ENCODE measurements at regions not wholly inside any gene's neighbourhood (a gene's known extent, or its start where the extent isn't known, plus 50 kb on each side); places are given as distances from the start of the nearest gene placed in this dataset.
A peak's percentile ranks its signal among the peaks of the same experiment; 100 is the strongest.

- DNase-seq, result no peak
These were observed 286.8 kb downstream of the HACE1 start for GRCh38 chr6:104572901-104573300.

DNA sequence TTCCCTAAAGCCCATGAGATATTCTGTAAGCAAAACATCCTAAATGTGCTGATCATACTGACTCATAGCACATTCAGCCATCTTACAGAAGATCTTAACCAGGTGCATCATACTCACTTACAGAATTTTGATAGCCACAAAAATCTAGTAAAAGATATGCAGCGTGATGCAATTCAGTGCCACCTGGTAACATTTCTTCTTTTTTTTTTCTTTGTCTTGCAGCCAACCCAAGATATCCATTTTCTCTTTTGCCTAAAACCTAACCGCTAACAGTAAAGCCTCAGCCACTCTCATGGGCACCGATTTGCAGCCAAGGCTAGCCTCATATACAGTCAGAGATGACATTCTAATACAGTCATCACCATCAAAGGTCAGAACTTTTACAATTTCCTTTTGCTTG lies 293.3 kb downstream of the HACE1 start:
- no peak for DNase-seq

GRCh38 chr6:104563306-104563705 lies 296.4 kb downstream of the HACE1 start:
- DNase-seq, result no peak

DNA sequence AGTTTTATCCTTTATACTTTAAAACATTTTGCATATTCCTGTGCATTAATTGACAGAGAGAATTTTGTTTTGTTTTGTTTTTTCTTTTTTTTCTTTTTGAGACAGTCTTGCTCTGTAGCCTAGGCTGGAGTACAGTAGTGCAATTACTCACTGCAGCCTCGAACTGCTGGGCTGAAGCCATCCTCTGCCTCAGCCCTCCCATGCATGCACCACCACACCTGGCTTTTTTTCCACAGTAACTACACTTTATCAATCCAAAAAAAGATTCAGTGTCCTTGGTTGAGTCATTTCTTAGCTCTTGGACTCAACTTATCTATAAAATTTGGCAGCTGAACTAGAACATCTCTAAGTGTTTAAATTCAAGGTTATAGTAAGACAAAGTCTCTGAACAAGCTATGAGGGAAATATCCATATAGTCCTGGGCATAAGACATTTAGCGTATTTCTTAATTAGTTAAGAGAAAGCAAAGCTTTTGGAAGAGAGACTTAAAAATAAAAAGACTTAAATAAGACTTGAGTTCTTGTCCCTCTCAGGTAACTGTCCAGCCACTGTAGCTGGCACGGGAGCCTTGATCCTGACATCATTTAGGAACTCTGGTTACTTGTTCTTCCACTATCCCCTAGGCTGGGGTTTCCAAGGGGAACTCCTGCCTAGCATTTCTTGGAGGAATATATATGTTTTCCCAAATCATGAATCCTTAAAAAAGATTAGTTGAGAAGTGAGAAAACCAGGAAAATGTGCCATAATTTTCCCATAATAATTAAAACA lies 300.1 kb downstream of the HACE1 start:
- no peak for DNase-seq

- no peak for DNase-seq
These were observed 301.0 kb downstream of the HACE1 start for GRCh38 chr6:104558746-104559145.

GRCh38 chr6:104548297-104548696 lies 311.4 kb downstream of the HACE1 start:
- no peak for DNase-seq

GRCh38 chr6:104541411-104541810 lies 318.3 kb downstream of the HACE1 start:
- no peak for DNase-seq

- no peak for DNase-seq
These were observed 319.0 kb downstream of the HACE1 start for GRCh38 chr6:104540743-104541142.

- no peak for DNase-seq
These were observed 320.5 kb downstream of the HACE1 start for GRCh38 chr6:104539173-104539572.

- DNase-seq, result no peak
These were observed 321.8 kb downstream of the HACE1 start for GRCh38 chr6:104537872-104538271.

DNA sequence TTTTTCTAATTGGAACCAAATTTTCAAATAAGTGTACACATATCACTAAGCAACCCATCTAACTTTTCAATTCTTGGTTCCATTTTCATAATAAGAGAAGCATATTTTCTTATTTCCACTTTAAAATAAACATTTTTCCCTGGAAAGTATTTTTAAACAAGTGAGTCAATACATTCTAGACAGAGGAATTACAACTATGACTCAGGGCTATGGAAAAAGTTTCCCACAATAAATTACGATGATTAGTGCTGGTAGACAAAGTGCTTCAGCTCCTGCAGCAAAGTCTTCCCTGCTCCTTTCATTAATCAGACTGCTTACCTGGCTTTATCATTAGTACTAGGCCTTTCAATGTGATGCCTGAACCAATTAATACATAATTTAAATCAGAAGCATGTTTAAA lies 322.5 kb downstream of the HACE1 start:
- DNase-seq, result no peak

GRCh38 chr6:104532462-104532861 lies 327.3 kb downstream of the HACE1 start:
- DNase-seq, result no peak

DNA sequence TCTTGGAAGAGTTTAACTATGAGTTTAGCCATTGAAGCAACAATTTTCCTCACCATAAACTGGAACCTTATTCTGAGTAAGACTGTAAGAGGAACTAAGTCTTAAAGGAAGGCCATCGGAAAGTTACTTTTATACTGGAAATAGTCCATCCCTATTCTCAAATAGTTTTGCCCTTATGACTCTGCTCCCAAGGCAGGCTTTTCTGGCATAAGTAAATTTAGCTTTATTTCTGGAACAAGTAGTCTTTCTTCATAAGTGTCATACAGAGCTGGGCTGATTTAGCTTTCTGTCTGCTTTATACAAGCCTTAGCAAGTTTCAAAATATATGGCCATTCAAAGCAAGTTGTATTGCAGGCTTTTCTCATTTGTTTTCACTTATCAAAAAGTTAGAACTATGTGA lies 328.1 kb downstream of the HACE1 start:
- no peak for DNase-seq

DNA sequence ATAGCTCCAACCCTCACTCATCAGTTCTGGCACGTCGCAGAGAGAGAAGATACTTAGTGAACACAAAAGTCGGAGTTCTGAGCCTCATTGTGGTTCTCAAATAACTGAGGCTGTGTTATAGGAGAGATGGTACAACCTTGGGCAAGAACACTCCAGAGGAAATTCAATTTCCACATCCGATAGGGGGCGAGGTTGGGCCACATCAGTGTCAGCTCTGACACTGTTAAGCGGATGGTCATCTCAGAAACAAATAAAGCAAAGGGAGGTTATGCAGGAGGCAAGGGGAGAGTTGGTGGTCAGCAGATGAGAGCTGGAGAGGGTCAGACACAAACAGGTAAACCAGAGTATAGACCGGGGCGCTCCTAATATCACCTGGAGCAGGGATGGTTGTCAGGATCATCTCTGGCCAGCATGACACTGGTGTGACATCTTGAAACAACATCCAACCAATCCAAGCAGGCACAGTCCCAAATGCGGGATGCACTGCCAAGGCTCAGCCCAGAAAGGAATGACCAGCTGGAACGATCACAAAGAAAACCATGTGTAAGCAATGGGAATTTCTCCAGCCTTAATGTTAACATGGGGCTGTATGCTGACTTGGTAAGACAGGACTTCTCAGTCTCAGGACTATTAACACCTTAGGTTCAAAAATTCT lies 331.8 kb downstream of the HACE1 start:
- no peak for DNase-seq

- DNase-seq, result no peak
These were observed 332.4 kb downstream of the HACE1 start for GRCh38 chr6:104527311-104527710.

- DNase-seq, result no peak
These were observed 333.3 kb downstream of the HACE1 start for GRCh38 chr6:104526376-104526775.

DNA sequence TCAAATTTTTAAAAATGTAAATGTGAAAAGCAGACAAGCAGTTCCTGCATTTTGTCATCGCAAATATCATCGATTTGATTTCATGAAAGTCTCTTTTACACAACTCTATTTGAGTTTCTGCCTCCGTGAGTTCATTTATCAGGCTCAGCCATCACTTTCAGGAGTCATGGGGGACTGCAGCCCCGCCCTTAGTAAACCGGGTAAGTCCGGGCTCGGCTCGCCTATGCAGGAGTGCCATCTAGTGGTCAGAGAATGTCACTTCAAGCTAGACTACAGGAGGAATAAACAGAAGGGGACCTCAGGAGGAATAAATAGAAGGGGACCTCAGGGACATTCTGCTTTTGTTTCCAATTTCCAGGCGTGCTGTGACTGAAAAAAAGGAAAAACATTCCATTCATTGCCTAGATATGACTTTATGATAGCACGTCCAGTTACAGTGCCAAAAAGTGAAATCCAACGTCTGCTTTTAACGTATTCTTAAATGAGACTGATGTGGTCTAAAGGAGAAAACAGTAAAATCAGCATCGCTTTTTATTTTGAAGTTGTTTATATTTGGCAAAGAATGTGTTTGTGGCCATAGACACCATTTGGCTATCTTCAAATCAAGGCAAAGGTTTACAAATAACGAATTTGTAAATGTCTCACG lies 333.9 kb downstream of the HACE1 start:
- peak in 3 of 4 experiments; percentile 1 to 14 (median 2) for DNase-seq

- DNase-seq, result no peak
These were observed 337.2 kb downstream of the HACE1 start for GRCh38 chr6:104522533-104522932.

DNA sequence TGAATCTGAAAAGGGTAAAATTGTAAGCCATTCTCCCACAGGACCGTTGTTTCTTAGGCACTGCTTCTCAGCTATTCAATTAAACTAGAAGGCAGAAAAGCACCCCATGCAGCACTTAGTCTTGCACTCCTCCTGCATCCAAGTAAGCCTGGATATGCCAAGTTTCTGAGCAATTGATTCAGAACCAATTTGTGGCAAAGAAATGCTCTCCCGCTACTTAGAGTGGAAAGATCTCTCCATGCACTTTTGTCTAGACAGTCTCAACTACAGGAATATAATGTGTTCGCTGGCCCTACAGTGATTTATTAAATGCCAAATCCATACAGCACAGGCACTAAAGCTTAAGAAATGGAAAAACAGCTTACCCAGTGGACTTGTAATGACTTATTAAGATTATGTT lies 338.5 kb downstream of the HACE1 start:
- no peak for DNase-seq

DNA sequence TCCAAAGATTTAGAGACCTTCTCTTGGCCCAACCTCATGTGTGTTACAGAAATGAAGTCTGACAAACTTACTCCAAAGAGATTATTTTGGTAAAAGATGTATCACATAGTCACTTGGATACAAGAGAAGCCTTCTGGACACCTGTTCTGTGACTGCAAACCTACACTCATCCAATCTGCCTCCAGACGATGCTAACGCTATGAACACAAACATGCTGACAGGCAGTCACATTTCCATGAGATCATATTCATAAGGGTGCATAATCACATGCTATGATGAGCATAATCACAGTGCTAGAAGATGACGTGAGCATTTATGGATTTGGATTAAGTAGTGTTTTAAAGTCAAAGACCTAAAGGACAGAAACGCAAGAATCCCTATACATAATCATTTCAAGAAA lies 340.2 kb downstream of the HACE1 start:
- DNase-seq, result no peak

DNA sequence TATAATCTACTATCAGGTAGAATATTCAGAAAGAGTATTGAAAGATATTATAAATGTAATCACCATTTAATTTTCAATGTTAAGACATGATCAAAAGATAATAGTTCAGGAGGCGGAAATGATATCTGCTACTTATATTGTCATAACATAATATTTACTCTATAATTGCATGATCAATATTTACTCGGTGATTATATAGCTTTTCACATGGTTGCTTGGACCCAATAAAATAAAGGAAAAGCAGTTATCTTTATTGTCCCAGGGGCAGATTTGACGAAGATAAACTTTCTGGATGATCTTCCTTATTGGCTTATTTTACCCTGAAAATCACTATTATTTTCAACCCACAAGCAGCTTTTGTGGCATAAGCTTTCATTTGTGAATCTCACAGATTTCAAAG lies 350.4 kb downstream of the HACE1 start:
- no peak for DNase-seq

- no peak for DNase-seq
These were observed 353.3 kb downstream of the HACE1 start for GRCh38 chr6:104506429-104506828.

GRCh38 chr6:104505838-104506237 lies 353.9 kb downstream of the HACE1 start:
- DNase-seq, result no peak

- DNase-seq, result no peak
These were observed 359.5 kb downstream of the HACE1 start for GRCh38 chr6:104500265-104500664.

Measured in activated CD4-positive, CD25-positive, alpha-beta regulatory T cell (primary cell).